HepG2 (cell line): ENCODE measurements at regions not wholly inside any gene's neighbourhood (a gene's known extent, or its start where the extent isn't known, plus 50 kb on each side); places are given as distances from the start of the nearest gene placed in this dataset.

Source experiments
- ATAC-seq: fragments of 200-7000 bp; cut with Tn5 transposase; 3 replicates; pipeline ENCODE4 v1.9.1; 2020; ENCODE audit warnings: mild to moderate bottlenecking, moderate library complexity
- BruUV-seq: library from RNA; stranded (reverse); fragments of 400-500 nt; replicated peaks from 2 replicates; lab custom pipeline; 2021; lab: Mats Ljungman, UMichigan
- CTCF ChIA-PET: fragments of 300-600 bp; formaldehyde crosslinking; extraction: SDS; loops from one replicate; lab custom pipeline; 2021; ENCODE audit warnings: low total read pairs, inconsistent platforms, low intra/inter-chr PET ratio; lab: Yijun Ruan, JAX
- POLR2A ChIA-PET: fragments of 350-600 bp; sonication (Branson Sonifier 250); formaldehyde crosslinking; loops from one replicate; lab custom pipeline; 2020; ENCODE audit warnings: antibody characterized with exemption, inconsistent platforms; lab: Yijun Ruan, JAX
- DNase-seq: peaks from one replicate; pipeline ENCODE4 v3.0.0-alpha.2; 2015; ENCODE audit warnings: low spot score
- FAIRE-seq: peaks from 3 replicates; lab custom pipeline; 2011; peaks lifted over from hg19 to GRCh38; lab: Jason Lieb, UNC
- H2AFZ ChIP-seq: one replicate; pipeline ENCODE4 v1.6.1; 2011; ENCODE audit warnings: low read length, inconsistent platforms
- H3K27ac ChIP-seq: fragments of 300-600 bp; 3 replicates; pipeline ENCODE4 v1.8.0; 2011; ENCODE audit warnings: mixed run types, mild to moderate bottlenecking, mixed read lengths, low read length, inconsistent platforms; ENCODE audit not compliant: insufficient read depth; ENCODE audit errors: extremely low read length
- H3K27me3 ChIP-seq, 2 experiments: fragments of 200-600 bp in 1 of 2; 2 replicates in 1 of 2; 3 replicates in 1 of 2; pipeline versions ENCODE4 v1.6.0 to v1.8.0; 2011; ENCODE audit warnings: low read length in 2 of 2, mild to moderate bottlenecking in 2 of 2, moderate library complexity in 2 of 2, inconsistent platforms in 1 of 2; ENCODE audit not compliant: insufficient read depth in 2 of 2, control insufficient read depth in 1 of 2
- H3K36me3 ChIP-seq, 2 experiments: fragments of 200-600 bp in 1 of 2; replicated peaks in 1 of 2; 2 replicates in 1 of 2; 3 replicates in 1 of 2; pipeline versions ENCODE4 v1.5.1 to v1.8.0; 2011; ENCODE audit warnings: low read length in 2 of 2, inconsistent platforms in 1 of 2; ENCODE audit not compliant: insufficient read depth in 2 of 2, control insufficient read depth in 1 of 2
- H3K4me1 ChIP-seq: 2 replicates; pipeline ENCODE4 v1.5.1; 2012; ENCODE audit warnings: low read length, inconsistent platforms; ENCODE audit not compliant: insufficient read depth
- H3K4me2 ChIP-seq: 2 replicates; pipeline ENCODE4 v1.6.0; 2011; ENCODE audit warnings: low read depth, low read length, inconsistent platforms
- H3K4me3 ChIP-seq, 3 experiments: fragments of 200-600 bp in 1 of 3; sonication (generic), shearing (Covaris generic) in 1 of 3; replicated peaks in 1 of 3; 2 replicates each; pipeline ENCODE4 v1.5.1; 2011 to 2016; ENCODE audit warnings: low read length in 3 of 3, inconsistent platforms in 2 of 3, low read depth in 2 of 3, mild to moderate bottlenecking in 2 of 3, control low read depth in 1 of 3, mixed read lengths in 1 of 3; ENCODE audit not compliant: insufficient read depth in 1 of 3
- H3K79me2 ChIP-seq: one replicate; pipeline ENCODE4 v1.6.1; 2011; ENCODE audit warnings: low read length, inconsistent platforms; ENCODE audit not compliant: insufficient read depth
- H3K9ac ChIP-seq: 2 replicates; pipeline ENCODE4 v1.6.0; 2011; ENCODE audit warnings: mild to moderate bottlenecking, low read depth, low read length, inconsistent platforms; ENCODE audit not compliant: insufficient read depth
- H3K9me3 ChIP-seq: 2 replicates; pipeline ENCODE4 v1.5.1; 2012; ENCODE audit warnings: mild to moderate bottlenecking, low read length
- H4K20me1 ChIP-seq: 2 replicates; pipeline ENCODE4 v1.6.0; 2011; ENCODE audit warnings: inconsistent platforms, mild to moderate bottlenecking, low read length, moderate library complexity; ENCODE audit not compliant: insufficient read depth
- ARNT2 ChIP-seq: sonication (generic); formaldehyde crosslinking; IDR thresholded peaks from 2 replicates; pipeline ENCODE4 v1.8.0; 2022; ENCODE audit warnings: mild to moderate bottlenecking, low read depth, missing genetic modification reagents, moderate library complexity
- HDAC2 ChIP-seq: sonication (generic); formaldehyde crosslinking; IDR thresholded peaks from 2 replicates; pipeline ENCODE4 v1.4.0; 2020; ENCODE audit warnings: missing genetic modification reagents
- HOXD1 ChIP-seq: sonication (generic); formaldehyde crosslinking; IDR thresholded peaks from 2 replicates; pipeline ENCODE4 v1.5.0; 2020; ENCODE audit warnings: missing genetic modification reagents
- MYPOP ChIP-seq: sonication (generic); formaldehyde crosslinking; IDR thresholded peaks from 2 replicates; pipeline ENCODE4 v1.8.1; 2023; ENCODE audit warnings: mild to moderate bottlenecking, moderate library complexity, missing genetic modification reagents
- NFIC ChIP-seq: IDR thresholded peaks from 2 replicates; pipeline ENCODE4 v1.6.1; 2012; ENCODE audit warnings: mild to moderate bottlenecking, low read length, inconsistent platforms
- POGZ ChIP-seq: sonication (generic); formaldehyde crosslinking; IDR thresholded peaks from 2 replicates; pipeline ENCODE4 v1.4.0; 2020; ENCODE audit warnings: mild to moderate bottlenecking, missing genetic modification reagents
- PRPF4 ChIP-seq: fragments of 200-400 bp; formaldehyde crosslinking; IDR thresholded peaks from 2 replicates; pipeline ENCODE4 v1.6.1; 2016; ENCODE audit warnings: low read length, low read depth; ENCODE audit not compliant: poor library complexity, severe bottlenecking
- SMARCE1 ChIP-seq: fragments of 450-650 bp; IDR thresholded peaks from 2 replicates; pipeline ENCODE4 v1.6.1; 2017; ENCODE audit warnings: borderline replicate concordance
- SPEN ChIP-seq: sonication (generic); formaldehyde crosslinking; IDR thresholded peaks from 2 replicates; pipeline ENCODE4 v1.5.1; 2020; ENCODE audit warnings: low read depth, mild to moderate bottlenecking, missing genetic modification reagents
- TBX2 ChIP-seq: sonication (generic); formaldehyde crosslinking; IDR thresholded peaks from 2 replicates; pipeline ENCODE4 v1.5.0; 2020; ENCODE audit warnings: missing genetic modification reagents, mild to moderate bottlenecking, borderline replicate concordance
- ZBTB20 ChIP-seq: sonication (generic); formaldehyde crosslinking; IDR thresholded peaks from 2 replicates; pipeline ENCODE4 v1.8.1; 2023; ENCODE audit warnings: missing genetic modification reagents, low read depth, mild to moderate bottlenecking, borderline replicate concordance
- ZNF296 ChIP-seq: sonication (generic); formaldehyde crosslinking; conservative IDR thresholded peaks from 2 replicates; pipeline ENCODE4 v1.5.0; 2020; ENCODE audit warnings: mild to moderate bottlenecking, missing genetic modification reagents
- ZNF83 ChIP-seq: sonication (generic); formaldehyde crosslinking; IDR thresholded peaks from 2 replicates; pipeline ENCODE4 v1.4.0; 2020; ENCODE audit warnings: missing genetic modification reagents, mild to moderate bottlenecking, borderline replicate concordance
- ZSCAN20 ChIP-seq: sonication (generic); formaldehyde crosslinking; IDR thresholded peaks from 2 replicates; pipeline ENCODE4 v1.4.0; 2020; ENCODE audit warnings: missing genetic modification reagents, mild to moderate bottlenecking, borderline replicate concordance
- WGBS: methylation state at CpG from one replicate; pipeline ENCODE4 v1.1.6; 2017; ENCODE audit warnings: low lambda C conversion rate; 5-methylcytosine and 5-hydroxymethylcytosine counted together
- in situ Hi-C: cut with HindIII; loops from 2 replicates; pipeline ENCODE4 v1.10.0; 2017; ENCODE audit warnings: low pct_unique_long_range_greater_than_20kb; ENCODE audit not compliant: extremely low pct_ligation_motif_present
- intact Hi-C: fragments of 100-400 bp; cut with micrococcal nuclease; formaldehyde crosslinking; loops from one replicate; pipeline ENCODE4 v1.10.0; 2022; ENCODE audit not compliant: unreplicated experiment
- TF ChIP-seq, protein P1 (sequence below): sonication (generic); formaldehyde crosslinking; IDR thresholded peaks from 2 replicates; pipeline ENCODE4 v1.5.1; 2020; ENCODE audit warnings: mild to moderate bottlenecking, missing genetic modification reagents, moderate library complexity
- TF ChIP-seq, protein P2 (sequence below): sonication (generic); formaldehyde crosslinking; conservative IDR thresholded peaks from 2 replicates; pipeline ENCODE4 v1.4.0; 2020; ENCODE audit warnings: mild to moderate bottlenecking, missing genetic modification reagents, moderate library complexity
- TF ChIP-seq, protein P3 (sequence below): sonication (generic); formaldehyde crosslinking; IDR thresholded peaks from 2 replicates; pipeline ENCODE4 v1.4.0; 2020; ENCODE audit warnings: missing genetic modification reagents, borderline replicate concordance

DNA sequence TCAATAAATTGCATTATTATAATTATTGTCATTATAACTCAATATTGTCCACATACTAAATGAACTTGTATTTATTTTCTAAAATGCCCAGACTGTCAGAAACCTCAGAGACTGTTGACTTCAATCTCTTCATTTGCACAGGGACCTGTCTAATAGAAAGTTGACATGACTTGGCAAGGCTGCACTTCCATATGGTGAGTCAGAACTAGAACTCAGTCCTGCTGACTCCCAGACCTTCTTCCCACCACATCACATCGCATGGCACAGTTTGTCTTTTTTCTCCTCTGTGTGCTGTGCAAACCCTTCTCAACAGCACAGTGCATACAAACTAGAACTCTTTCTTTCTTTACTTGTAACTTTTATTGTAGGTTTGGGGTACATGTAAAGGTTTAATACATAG, 215.1 kb upstream of the BLID start (continued):
- TF ChIP-seq NFIC (no peak), TBX2 (CRISPR knock-in tag) (no peak), HOXD1 (CRISPR knock-in tag) (no peak), PRPF4 (no peak), MYPOP (CRISPR knock-in tag) (no peak), HDAC2 (no peak), ZBTB20 (CRISPR knock-in tag) (no peak)
- TF ChIP-seq, protein P1, sequence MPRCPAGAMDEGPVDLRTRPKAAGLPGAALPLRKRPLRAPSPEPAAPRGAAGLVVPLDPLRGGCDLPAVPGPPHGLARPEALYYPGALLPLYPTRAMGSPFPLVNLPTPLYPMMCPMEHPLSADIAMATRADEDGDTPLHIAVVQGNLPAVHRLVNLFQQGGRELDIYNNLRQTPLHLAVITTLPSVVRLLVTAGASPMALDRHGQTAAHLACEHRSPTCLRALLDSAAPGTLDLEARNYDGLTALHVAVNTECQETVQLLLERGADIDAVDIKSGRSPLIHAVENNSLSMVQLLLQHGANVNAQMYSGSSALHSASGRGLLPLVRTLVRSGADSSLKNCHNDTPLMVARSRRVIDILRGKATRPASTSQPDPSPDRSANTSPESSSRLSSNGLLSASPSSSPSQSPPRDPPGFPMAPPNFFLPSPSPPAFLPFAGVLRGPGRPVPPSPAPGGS: no peak

DNA sequence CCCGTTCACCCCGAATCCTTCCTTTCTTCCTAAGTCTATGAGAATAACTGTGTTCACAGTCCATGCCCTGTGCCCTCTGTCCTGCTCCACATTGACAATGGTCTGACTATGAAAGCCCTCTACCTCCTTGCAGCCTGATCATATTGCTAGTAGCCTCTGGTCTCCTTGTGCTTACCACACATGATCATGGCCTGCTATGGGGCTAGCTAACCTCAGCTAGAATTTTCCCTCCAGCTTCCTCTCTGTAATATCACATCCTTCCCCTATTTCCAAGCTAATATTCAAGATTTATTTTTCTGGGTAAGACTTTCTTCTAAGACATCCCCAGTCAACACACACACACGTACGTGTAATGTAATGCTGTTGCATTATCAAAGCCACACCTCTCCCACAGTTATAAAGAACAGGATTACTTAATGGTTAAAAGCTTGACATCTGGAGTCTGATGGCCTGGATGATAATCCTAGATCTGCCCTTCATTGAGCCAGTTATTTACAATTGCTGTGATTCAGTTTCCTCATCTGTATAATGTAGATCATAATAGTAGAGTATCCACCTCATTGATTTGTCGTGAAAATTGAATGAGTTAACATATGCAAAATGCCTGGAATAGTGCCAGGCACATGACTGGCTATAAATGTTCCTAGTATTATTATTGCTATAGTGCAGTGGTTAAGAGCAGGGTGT, 214.4 kb upstream of the BLID start:
- no peak overlapping the region for H3K27ac ChIP-seq
- CTCF ChIA-PET: no interaction called here
- POLR2A ChIA-PET: no interaction called here
- H4K20me1 ChIP-seq: no peaks in the 10 kb centered on the region
- no TSS peak for BruUV-seq
- WGBS: 32% methylated on average over 5 of the region's 5 CpGs
- ATAC-seq: no peak
- H3K27me3 ChIP-seq: no peaks in the 10 kb centered on the region
- H3K4me1 ChIP-seq: no peaks in the 10 kb centered on the region
- no peak overlapping the region for H3K4me3 ChIP-seq
- no peaks in the 10 kb centered on the region for H3K79me2 ChIP-seq
- H3K36me3 ChIP-seq: no peaks in the 10 kb centered on the region
- no peak overlapping the region for H3K9ac ChIP-seq
- H3K9me3 ChIP-seq: no peaks in the 10 kb centered on the region
- H2AFZ ChIP-seq: no peak overlapping the region
- no peak for FAIRE-seq
- no peak overlapping the region for H3K4me2 ChIP-seq
- no peak for DNase-seq
- in situ Hi-C loops: no loop called here
- intact Hi-C loops: no loop called here
- no peak for TF ChIP-seq SPEN (CRISPR knock-in tag)
- TF ChIP-seq ZSCAN20: no peak
- TF ChIP-seq ZNF83 (CRISPR knock-in tag): no peak
- TF ChIP-seq, protein P2, sequence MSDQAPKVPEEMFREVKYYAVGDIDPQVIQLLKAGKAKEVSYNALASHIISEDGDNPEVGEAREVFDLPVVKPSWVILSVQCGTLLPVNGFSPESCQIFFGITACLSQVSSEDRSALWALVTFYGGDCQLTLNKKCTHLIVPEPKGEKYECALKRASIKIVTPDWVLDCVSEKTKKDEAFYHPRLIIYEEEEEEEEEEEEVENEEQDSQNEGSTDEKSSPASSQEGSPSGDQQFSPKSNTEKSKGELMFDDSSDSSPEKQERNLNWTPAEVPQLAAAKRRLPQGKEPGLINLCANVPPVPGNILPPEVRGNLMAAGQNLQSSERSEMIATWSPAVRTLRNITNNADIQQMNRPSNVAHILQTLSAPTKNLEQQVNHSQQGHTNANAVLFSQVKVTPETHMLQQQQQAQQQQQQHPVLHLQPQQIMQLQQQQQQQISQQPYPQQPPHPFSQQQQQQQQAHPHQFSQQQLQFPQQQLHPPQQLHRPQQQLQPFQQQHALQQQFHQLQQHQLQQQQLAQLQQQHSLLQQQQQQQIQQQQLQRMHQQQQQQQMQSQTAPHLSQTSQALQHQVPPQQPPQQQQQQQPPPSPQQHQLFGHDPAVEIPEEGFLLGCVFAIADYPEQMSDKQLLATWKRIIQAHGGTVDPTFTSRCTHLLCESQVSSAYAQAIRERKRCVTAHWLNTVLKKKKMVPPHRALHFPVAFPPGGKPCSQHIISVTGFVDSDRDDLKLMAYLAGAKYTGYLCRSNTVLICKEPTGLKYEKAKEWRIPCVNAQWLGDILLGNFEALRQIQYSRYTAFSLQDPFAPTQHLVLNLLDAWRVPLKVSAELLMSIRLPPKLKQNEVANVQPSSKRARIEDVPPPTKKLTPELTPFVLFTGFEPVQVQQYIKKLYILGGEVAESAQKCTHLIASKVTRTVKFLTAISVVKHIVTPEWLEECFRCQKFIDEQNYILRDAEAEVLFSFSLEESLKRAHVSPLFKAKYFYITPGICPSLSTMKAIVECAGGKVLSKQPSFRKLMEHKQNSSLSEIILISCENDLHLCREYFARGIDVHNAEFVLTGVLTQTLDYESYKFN: no peak
- TF ChIP-seq, protein P3, sequence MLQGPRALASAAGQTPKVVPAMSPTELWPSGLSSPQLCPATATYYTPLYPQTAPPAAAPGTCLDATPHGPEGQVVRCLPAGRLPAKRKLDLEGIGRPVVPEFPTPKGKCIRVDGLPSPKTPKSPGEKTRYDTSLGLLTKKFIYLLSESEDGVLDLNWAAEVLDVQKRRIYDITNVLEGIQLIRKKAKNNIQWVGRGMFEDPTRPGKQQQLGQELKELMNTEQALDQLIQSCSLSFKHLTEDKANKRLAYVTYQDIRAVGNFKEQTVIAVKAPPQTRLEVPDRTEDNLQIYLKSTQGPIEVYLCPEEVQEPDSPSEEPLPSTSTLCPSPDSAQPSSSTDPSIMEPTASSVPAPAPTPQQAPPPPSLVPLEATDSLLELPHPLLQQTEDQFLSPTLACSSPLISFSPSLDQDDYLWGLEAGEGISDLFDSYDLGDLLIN (CRISPR knock-in tag): no peak
- TF ChIP-seq ZNF296 (CRISPR knock-in tag): no peak
- TF ChIP-seq POGZ: no peak
- no peak for TF ChIP-seq ARNT2 (CRISPR knock-in tag)
- TF ChIP-seq SMARCE1: no peak
